ENCODE measurements at regions not wholly inside any gene's neighbourhood (a gene's known extent, or its start where the extent isn't known, plus 50 kb on each side); places are given as distances from the start of the nearest gene placed in this dataset.

GRCh38 chr1:184919892-184920291, 54.4 kb downstream of the NIBAN1 start:
- H3K36me3 ChIP-seq = no peaks in the 10 kb centered on the region
- H3K27me3 ChIP-seq = no peaks in the 10 kb centered on the region
- no peak overlapping the region for H3K4me3 ChIP-seq
- DNase-seq = no peak
- peaks cover 2% of the 10 kb centered on the region for H3K9me3 ChIP-seq

- no peak overlapping the region for H3K4me3 ChIP-seq
- H3K9me3 ChIP-seq = no peaks in the 10 kb centered on the region
- no peaks in the 10 kb centered on the region for H3K36me3 ChIP-seq
- H3K27me3 ChIP-seq = no peaks in the 10 kb centered on the region
- DNase-seq = no peak
Measured at GRCh38 chr1:184915463-184916090, 58.7 kb downstream of the NIBAN1 start.

GRCh38 chr1:184914149-184914548, 60.2 kb downstream of the NIBAN1 start:
- Histone ChIP-seq H3K27me3 (no peaks in the 10 kb centered on the region), H3K9me3 (no peaks in the 10 kb centered on the region), H3K36me3 (no peaks in the 10 kb centered on the region), H3K4me3 (no peak overlapping the region)
- DNase-seq = no peak

GRCh38 chr1:184912392-184912791, 61.9 kb downstream of the NIBAN1 start:
- H3K4me3 ChIP-seq = no peak overlapping the region
- no peaks in the 10 kb centered on the region for H3K36me3 ChIP-seq
- H3K27me3 ChIP-seq = no peaks in the 10 kb centered on the region

GRCh38 chr1:184911830-184912229, 62.5 kb downstream of the NIBAN1 start:
- Histone ChIP-seq H3K27me3 (no peaks in the 10 kb centered on the region), H3K9me3 (no peaks in the 10 kb centered on the region), H3K36me3 (no peaks in the 10 kb centered on the region), H3K4me3 (no peak overlapping the region)
- DNase-seq = no peak

More at GRCh38 chr1:184912392-184912791, 61.9 kb downstream of the NIBAN1 start:
- no peak for DNase-seq
- no peaks in the 10 kb centered on the region for H3K9me3 ChIP-seq

- no peak for DNase-seq
- Histone ChIP-seq H3K4me3 (no peak overlapping the region), H3K27me3 (no peaks in the 10 kb centered on the region), H3K36me3 (no peaks in the 10 kb centered on the region), H3K9me3 (no peaks in the 10 kb centered on the region)
Measured at GRCh38 chr1:184911103-184911745, 63.1 kb downstream of the NIBAN1 start.

- H3K27me3 ChIP-seq = no peaks in the 10 kb centered on the region
- DNase-seq = peak; percentile 89
Measured at GRCh38 chr1:184910691-184911091, 63.6 kb downstream of the NIBAN1 start.

GRCh38 chr1:184910005-184910404, 64.3 kb downstream of the NIBAN1 start:
- no peaks in the 10 kb centered on the region for H3K9me3 ChIP-seq
- H3K27me3 ChIP-seq = no peaks in the 10 kb centered on the region
- H3K4me3 ChIP-seq = no peak overlapping the region
- no peak for DNase-seq
- H3K36me3 ChIP-seq = no peaks in the 10 kb centered on the region

More at GRCh38 chr1:184910691-184911091, 63.6 kb downstream of the NIBAN1 start:
- no peak overlapping the region for H3K4me3 ChIP-seq
- H3K9me3 ChIP-seq = no peaks in the 10 kb centered on the region
- H3K36me3 ChIP-seq = no peaks in the 10 kb centered on the region

GRCh38 chr1:184909019-184909418, 65.3 kb downstream of the NIBAN1 start:
- DNase-seq = no peak
- no peaks in the 10 kb centered on the region for H3K36me3 ChIP-seq
- no peaks in the 10 kb centered on the region for H3K27me3 ChIP-seq
- no peaks in the 10 kb centered on the region for H3K9me3 ChIP-seq
- no peak overlapping the region for H3K4me3 ChIP-seq

GRCh38 chr1:184908506-184908905, 65.8 kb downstream of the NIBAN1 start:
- DNase-seq = no peak
- Histone ChIP-seq H3K9me3 (no peaks in the 10 kb centered on the region), H3K36me3 (no peaks in the 10 kb centered on the region), H3K4me3 (no peak overlapping the region), H3K27me3 (no peaks in the 10 kb centered on the region)

- no peaks in the 10 kb centered on the region for H3K27me3 ChIP-seq
- H3K36me3 ChIP-seq = no peaks in the 10 kb centered on the region
- H3K9me3 ChIP-seq = no peaks in the 10 kb centered on the region
- DNase-seq = no peak
- H3K4me3 ChIP-seq = no peak overlapping the region
Measured at GRCh38 chr1:184907500-184907899, 66.8 kb downstream of the NIBAN1 start.

- Histone ChIP-seq H3K4me3 (no peak overlapping the region), H3K36me3 (no peaks in the 10 kb centered on the region), H3K27me3 (no peaks in the 10 kb centered on the region), H3K9me3 (no peaks in the 10 kb centered on the region)
- no peak for DNase-seq
Measured at GRCh38 chr1:184906761-184907160, 67.5 kb downstream of the NIBAN1 start.

GRCh38 chr1:184905601-184906322, 68.5 kb downstream of the NIBAN1 start:
- no peak overlapping the region for H3K4me3 ChIP-seq
- H3K27me3 ChIP-seq = no peaks in the 10 kb centered on the region
- no peaks in the 10 kb centered on the region for H3K36me3 ChIP-seq
- no peak for DNase-seq
- no peaks in the 10 kb centered on the region for H3K9me3 ChIP-seq

- no peaks in the 10 kb centered on the region for H3K27me3 ChIP-seq
- H3K9me3 ChIP-seq = no peaks in the 10 kb centered on the region
- no peaks in the 10 kb centered on the region; the same call in 1 of the 2 replicates for H3K36me3 ChIP-seq
- no peak overlapping the region for H3K4me3 ChIP-seq
- DNase-seq = no peak
Measured at GRCh38 chr1:184903111-184903692, 71.1 kb downstream of the NIBAN1 start.

GRCh38 chr1:184900507-184900906, 73.8 kb downstream of the NIBAN1 start:
- no peak for DNase-seq
- H3K9me3 ChIP-seq = no peaks in the 10 kb centered on the region
- H3K36me3 ChIP-seq = peaks cover 6% of the 10 kb centered on the region
- no peak overlapping the region for H3K4me3 ChIP-seq
- H3K27me3 ChIP-seq = no peaks in the 10 kb centered on the region

GRCh38 chr1:184896000-184896399, 78.3 kb downstream of the NIBAN1 start:
- Histone ChIP-seq H3K27me3 (no peaks in the 10 kb centered on the region), H3K36me3 (peaks cover 6% of the 10 kb centered on the region), H3K4me3 (no peak overlapping the region), H3K9me3 (no peaks in the 10 kb centered on the region)
- DNase-seq = no peak

GRCh38 chr1:184895086-184895485, 79.2 kb downstream of the NIBAN1 start:
- no peaks in the 10 kb centered on the region for H3K27me3 ChIP-seq
- H3K36me3 ChIP-seq = peaks cover 6% of the 10 kb centered on the region
- no peak overlapping the region for H3K4me3 ChIP-seq
- no peak for DNase-seq
- no peaks in the 10 kb centered on the region for H3K9me3 ChIP-seq

All from MG63 (cell line).